Stimulated activated CD8-positive, alpha-beta memory T cell treated with anti-CD3 and anti-CD28 coated beads, Interleukin-2, amount 100 ng/mL, for 1 hour (primary cell): ENCODE measurements at regions not wholly inside any gene's neighbourhood (a gene's known extent, or its start where the extent isn't known, plus 50 kb on each side); places are given as distances from the start of the nearest gene placed in this dataset.

Source experiments
- DNase-seq, 2 donors: peaks; one replicate each; pipeline ENCODE4 v3.0.0-alpha.2; 2020; ENCODE audit warnings: low read depth in 2 of 2

GRCh38 chr2:71864085-71864484 is 283.6 kb downstream of the CYP26B1 start:
- DNase-seq: no peak

DNA sequence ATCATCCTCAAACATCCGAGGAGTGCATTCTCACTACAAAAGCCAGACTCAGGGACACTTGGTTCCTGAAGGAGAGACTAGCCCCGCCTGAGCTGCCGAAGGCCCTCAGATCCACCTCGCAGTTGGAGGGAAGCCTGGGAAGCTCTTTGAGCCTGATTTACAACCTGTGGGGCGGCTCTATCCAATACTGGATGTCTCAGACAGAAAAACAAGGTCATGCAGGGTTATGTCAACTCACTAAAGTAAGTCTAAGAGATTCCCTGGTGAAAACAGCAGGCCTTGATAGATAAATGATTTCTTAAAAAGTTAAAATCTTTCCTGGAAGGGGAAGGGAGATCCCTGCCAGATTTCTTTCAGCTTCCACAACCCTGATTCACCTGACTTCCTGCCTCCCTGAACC is 284.3 kb downstream of the CYP26B1 start:
- DNase-seq: no peak

DNA sequence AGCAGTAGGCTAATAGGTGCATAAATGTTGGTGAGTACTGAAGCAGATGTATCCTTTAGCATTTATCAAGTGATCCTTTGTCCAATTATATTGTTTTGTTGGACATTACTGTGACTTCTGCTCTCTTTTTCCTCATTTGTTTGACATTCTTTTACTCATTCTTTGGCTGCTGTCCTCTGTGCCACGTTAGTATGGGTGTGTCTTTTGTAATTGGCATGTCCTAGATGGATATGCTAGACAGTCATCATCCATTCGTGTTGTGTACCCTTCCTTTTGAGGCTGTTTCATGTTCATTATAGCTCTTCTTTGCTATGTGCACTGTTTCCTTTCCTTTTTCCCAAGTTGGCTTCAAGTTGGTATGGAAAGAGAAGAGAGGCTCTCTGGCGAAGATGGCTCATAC is 284.7 kb downstream of the CYP26B1 start:
- no peak for DNase-seq

- no peak for DNase-seq
Observed at GRCh38 chr2:71861186-71862160, 286.2 kb downstream of the CYP26B1 start.

DNA sequence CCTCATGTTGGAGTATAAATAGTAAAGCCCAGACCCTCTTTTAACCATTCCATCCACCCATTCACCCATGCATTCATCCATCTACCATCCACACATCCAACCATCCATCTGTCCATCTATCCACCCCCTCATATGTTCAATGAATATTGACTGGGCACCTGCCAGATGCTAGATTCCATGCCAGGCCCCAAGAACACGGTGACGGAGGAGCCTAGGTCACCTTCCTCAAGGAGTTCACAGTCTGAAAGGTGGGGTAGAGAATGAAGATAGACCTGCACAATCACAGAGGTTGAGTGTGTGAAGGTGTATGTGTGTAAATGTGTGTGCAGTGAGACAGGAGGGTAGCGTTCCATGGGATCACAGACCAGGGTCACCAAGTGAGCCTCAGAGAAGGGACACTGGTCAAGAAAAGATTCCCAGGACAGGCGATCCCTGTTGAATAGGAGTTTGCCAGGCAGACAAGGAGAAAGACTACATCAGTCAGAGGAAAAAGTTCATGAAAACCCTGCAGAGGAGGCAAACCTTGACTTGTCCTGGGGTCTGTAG is 287.2 kb downstream of the CYP26B1 start:
- DNase-seq: no peak

- DNase-seq: no peak
Observed at GRCh38 chr2:71859211-71859847, 288.3 kb downstream of the CYP26B1 start.

DNA sequence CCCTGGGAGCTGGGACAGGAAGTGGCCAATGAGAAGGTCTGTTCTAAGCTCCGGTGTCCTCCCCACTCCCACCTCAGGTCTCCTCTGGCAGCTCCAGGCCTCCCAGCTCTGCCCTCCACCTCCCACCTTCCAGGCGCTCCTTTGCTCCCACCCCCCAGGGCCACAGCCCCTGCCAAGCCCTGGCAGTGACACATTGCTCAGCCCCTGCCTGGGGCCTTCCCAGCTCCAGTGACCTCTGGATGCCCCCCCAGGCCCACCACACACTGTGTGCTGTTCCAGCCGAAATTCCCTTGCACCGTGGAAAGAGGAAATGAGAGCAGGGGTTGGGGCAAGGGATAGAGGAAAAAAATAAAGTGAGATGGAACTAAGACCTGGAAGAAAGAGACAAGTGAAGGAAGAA is 289.6 kb downstream of the CYP26B1 start:
- no peak for DNase-seq

- DNase-seq: no peak
Observed at GRCh38 chr2:71857636-71858035, 290.0 kb downstream of the CYP26B1 start.

- no peak for DNase-seq
Observed at GRCh38 chr2:71856773-71857525, 290.7 kb downstream of the CYP26B1 start.

DNA sequence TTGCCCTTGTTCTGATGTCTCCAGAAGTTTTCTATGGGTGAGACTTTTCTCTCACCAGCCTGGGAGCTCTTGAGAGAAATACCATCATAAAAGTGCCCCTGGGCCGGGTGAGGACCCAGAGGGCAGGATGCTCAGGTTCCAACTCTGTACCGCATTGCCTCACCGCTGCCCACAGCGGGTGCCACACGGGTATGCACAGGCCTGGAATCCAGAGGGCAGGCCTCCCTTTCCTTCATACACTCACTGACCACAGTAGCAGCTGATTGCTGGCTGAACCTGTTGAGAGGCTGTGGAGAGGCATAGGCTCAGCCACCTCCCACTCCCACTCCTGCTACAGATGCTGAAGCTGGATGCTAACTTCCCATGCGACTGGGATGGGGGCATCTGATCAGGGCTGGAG is 293.8 kb downstream of the CYP26B1 start:
- no peak for DNase-seq

- DNase-seq: no peak
Observed at GRCh38 chr2:71852141-71852711, 295.4 kb downstream of the CYP26B1 start.

GRCh38 chr2:71851094-71851750 is 296.4 kb downstream of the CYP26B1 start:
- no peak for DNase-seq

DNA sequence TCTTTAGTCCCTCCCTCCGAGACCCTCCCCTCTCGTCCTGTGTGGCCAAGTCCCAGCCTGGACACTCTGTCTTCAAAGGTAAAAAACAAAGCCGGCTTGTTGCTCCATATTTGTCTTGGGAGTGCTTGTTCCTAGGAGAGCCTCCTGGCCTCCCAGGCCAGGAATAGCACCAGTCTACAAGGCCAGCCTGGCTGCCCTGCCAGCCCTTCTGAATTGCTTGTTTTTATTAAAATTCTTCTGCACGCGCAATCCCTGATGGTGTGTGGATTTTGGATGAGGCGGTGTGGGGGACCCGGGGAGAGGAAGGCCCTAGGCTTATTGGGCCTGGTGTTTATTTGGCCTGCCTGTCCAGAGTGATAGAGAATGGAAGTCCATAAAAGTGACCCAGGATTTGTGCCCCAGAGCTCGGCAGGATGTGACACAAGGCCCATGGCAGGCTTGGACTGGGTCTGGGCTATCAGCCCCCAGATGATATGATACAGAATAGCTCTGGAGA is 297.3 kb downstream of the CYP26B1 start:
- no peak for DNase-seq

DNA sequence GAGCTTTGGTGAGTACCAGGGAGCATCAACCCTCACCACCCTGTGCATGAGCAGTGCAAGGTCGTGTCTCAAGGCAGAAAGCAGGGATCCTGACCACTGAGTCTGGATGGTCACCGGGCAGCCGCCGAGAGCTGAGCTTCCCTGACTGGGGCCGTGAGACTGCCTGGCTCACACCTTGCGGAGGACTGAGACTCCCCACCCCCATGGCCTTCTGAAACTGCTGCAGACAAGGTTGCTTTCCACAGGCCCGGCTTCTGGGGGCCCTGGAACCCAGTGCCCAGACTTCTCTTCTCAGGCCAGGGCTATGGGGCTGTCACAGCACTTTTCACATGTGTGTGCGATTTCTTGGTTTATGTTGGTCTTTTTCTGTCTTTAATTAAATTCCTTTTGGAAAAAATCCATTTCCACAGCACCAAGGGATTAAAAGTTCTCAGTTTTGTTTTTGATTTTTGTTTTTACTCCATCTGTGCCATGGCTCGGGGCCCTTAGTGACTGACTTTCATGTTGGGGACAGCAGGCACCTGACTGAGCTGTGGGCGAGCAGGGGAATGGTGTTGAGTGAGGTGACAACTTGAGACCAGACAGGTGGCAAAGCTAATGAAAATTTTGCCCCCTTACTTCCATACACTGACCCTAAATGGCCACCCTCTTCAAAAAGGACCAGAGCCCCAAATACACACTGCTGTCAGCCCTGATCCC is 297.9 kb downstream of the CYP26B1 start:
- DNase-seq: no peak

GRCh38 chr2:71849111-71849510 is 298.6 kb downstream of the CYP26B1 start:
- no peak for DNase-seq

DNA sequence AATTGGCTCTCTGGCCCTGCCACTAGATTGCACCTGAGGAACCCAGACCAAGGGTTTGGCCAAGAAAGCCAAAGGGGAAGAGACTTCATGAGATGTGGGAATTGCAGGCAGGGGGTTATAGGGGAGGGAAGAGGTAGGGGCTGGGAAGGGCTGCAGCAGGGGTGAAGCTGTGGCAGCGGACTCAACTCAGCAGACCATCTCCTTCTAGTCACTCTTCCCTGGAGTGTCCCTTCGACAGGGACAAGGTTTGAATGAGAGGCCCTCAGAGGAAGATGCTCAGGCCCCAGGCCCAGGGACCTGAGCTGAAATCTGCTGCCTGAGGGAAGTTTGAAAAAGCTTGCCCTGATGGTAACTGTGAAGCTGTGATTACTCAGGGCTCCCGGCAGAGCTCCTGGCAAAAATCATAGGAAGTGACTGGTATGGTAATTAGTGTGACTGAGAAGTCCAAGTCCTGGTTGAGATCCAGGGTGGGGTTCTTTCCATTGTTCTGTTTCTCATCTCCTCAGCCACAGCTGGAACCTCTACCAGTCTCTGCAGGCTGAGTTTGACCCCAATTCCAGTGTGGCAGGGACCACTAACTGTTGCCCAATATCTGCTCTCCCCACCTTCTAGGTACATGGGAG is 300.9 kb downstream of the CYP26B1 start:
- no peak for DNase-seq

- DNase-seq: no peak
Observed at GRCh38 chr2:71846072-71846471, 301.6 kb downstream of the CYP26B1 start.

GRCh38 chr2:71844967-71845366 is 302.7 kb downstream of the CYP26B1 start:
- no peak for DNase-seq

DNA sequence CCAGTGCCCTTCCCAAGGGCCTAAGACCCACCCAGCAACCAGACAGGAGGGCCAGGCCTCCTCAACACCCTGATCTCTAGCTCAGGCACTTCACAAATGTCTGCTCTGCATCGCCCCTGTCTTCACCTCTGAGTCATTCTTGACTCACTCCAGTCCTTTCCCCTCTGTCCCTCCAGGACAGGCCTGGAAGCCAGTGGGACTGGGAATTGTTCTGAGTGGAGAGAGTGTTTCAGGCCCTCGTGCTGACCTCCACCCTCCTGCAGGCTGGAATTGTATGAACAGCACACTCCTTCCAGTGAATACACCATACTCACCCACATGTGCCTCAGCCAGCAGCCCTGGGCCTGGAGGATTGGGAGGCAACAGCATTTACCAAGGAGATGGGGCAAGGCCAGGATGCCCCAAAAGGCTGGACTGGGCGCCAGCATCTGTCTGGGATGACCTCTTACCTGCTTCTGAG is 304.2 kb downstream of the CYP26B1 start:
- no peak for DNase-seq

- no peak for DNase-seq
Observed at GRCh38 chr2:71842744-71843143, 304.9 kb downstream of the CYP26B1 start.
